ENCODE measurements at regions not wholly inside any gene's neighbourhood (a gene's known extent, or its start where the extent isn't known, plus 50 kb on each side); places are given as distances from the start of the nearest gene placed in this dataset.

DNA sequence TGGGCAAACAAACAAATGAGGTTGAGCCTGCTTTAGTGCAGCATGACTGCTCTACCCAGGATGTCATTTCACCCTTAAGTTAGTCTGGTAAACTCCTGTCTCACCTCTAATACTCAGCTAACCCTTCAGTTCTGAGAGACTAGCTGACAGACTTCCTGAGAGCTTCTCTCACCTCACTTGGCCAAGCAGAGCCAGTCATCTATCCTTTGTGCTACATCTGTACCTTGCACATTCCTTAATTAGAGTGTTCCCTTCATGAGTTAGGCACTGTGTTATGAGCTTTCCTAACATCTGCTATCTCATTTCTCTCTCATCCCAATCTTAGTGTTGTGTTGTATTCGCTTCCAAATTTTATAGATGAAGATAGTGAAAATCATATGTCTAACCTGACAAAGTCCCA lies 220.1 kb upstream of the PIK3C3 start:
- TF ChIP-seq CTCF (IDR thresholded peaks at IDR 0.05 in 8 of 11, conservative IDR thresholded peaks at IDR 0.05 in 3 of 11), result no peak
- no peak for TF ChIP-seq POLR2A (IDR thresholded peaks at IDR 0.05)
- no peak for TF ChIP-seq POLR2AphosphoS5 (IDR thresholded peaks at IDR 0.05)
